Hepatocyte (in vitro differentiated cells): ENCODE measurements at regions not wholly inside any gene's neighbourhood (a gene's known extent, or its start where the extent isn't known, plus 50 kb on each side); places are given as distances from the start of the nearest gene placed in this dataset.

Source experiments
- EZH2 ChIP-seq: fragments of 200-600 bp; sonication (generic); IDR thresholded peaks from 2 replicates; pipeline ENCODE4 v1.6.1; 2016; ENCODE audit warnings: antibody characterized with exemption, mild to moderate bottlenecking, borderline replicate concordance
- TF ChIP-seq, protein P1 (sequence below): fragments of 200-600 bp; sonication (generic); IDR thresholded peaks from 2 replicates; pipeline ENCODE4 v1.5.1; 2016; ENCODE audit warnings: antibody characterized with exemption, mild to moderate bottlenecking; ENCODE audit not compliant: poor library complexity

DNA sequence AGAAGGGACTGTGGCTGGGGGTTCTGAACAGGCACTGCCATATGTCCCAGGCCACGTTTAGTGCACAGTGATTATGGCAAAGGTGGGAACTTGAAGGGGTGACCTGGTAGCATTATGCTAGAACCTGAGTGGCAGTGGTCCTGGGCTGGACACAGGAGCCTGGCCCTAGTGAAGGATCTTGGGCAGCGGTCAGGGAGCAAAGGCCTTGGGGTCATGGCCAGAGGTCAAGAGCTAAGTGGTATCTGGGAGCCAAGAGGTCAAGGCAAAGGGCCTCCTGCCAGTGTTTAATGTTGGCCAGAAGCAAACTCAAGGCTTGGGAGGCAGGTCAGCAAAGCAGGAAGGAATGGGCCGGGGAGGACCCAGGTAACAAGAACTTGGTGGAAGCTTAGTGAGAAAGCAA is 254.5 kb downstream of the CDH26 start:
- TF ChIP-seq, protein P1, sequence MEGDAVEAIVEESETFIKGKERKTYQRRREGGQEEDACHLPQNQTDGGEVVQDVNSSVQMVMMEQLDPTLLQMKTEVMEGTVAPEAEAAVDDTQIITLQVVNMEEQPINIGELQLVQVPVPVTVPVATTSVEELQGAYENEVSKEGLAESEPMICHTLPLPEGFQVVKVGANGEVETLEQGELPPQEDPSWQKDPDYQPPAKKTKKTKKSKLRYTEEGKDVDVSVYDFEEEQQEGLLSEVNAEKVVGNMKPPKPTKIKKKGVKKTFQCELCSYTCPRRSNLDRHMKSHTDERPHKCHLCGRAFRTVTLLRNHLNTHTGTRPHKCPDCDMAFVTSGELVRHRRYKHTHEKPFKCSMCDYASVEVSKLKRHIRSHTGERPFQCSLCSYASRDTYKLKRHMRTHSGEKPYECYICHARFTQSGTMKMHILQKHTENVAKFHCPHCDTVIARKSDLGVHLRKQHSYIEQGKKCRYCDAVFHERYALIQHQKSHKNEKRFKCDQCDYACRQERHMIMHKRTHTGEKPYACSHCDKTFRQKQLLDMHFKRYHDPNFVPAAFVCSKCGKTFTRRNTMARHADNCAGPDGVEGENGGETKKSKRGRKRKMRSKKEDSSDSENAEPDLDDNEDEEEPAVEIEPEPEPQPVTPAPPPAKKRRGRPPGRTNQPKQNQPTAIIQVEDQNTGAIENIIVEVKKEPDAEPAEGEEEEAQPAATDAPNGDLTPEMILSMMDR = no peak
- TF ChIP-seq EZH2 = no peak
